Transverse colon (tissue), 4 donors: ENCODE measurements at regions not wholly inside any gene's neighbourhood (a gene's known extent, or its start where the extent isn't known, plus 50 kb on each side); places are given as distances from the start of the nearest gene placed in this dataset.

Source experiments
- DNase-seq: peaks from one replicate; pipeline ENCODE4 v3.0.0-alpha.2; 2019
- H3K27ac ChIP-seq, 4 donors: fragments of 200-600 bp; sonication (generic); 2 replicates each; pipeline ENCODE4 v1.5.1; 2016 to 2018; ENCODE audit warnings: inconsistent platforms in 4 of 4
- H3K27me3 ChIP-seq: fragments of 200-600 bp; sonication (generic); 2 replicates; pipeline ENCODE4 v1.5.1; 2017; ENCODE audit warnings: inconsistent platforms
- H3K36me3 ChIP-seq, 4 donors: fragments of 200-600 bp; sonication (generic); 2 replicates each; pipeline ENCODE4 v1.5.1; 2017 to 2019; ENCODE audit warnings: inconsistent platforms in 4 of 4
- H3K4me1 ChIP-seq, 4 donors: fragments of 200-600 bp; sonication (generic); 2 replicates each; pipeline ENCODE4 v1.5.1; 2017 to 2020; ENCODE audit warnings: inconsistent platforms in 4 of 4
- H3K4me3 ChIP-seq, 4 donors: fragments of 200-600 bp; sonication (generic); 1 replicate in 1 of 4; 2 replicates in 3 of 4; pipeline versions ENCODE4 v1.5.1 to v1.6.1; 2017 to 2019; ENCODE audit warnings: inconsistent platforms in 4 of 4
- H3K9me3 ChIP-seq, 2 donors: fragments of 200-600 bp; sonication (generic); 2 replicates each; pipeline ENCODE4 v1.5.1; 2017 to 2019; ENCODE audit warnings: inconsistent platforms in 2 of 2
- CTCF ChIP-seq, 5 experiments: fragments of 200-600 bp in 3 of 5; fragments of 450-650 bp in 2 of 5; sonication (generic) in 3 of 5; IDR thresholded peaks; 1 replicate in 2 of 5; 2 replicates in 3 of 5; pipeline ENCODE4 v1.5.1; 2016 to 2017; ENCODE audit warnings: antibody characterized with exemption in 5 of 5, inconsistent platforms in 3 of 5, mild to moderate bottlenecking in 2 of 5, moderate library complexity in 1 of 5
- EP300 ChIP-seq: sonication (generic); formaldehyde crosslinking; IDR thresholded peaks from one replicate; pipeline ENCODE4 v1.6.1; 2017; ENCODE audit warnings: antibody characterized with exemption, low read depth
- POLR2A ChIP-seq: fragments of 450-650 bp; IDR thresholded peaks from one replicate; pipeline ENCODE4 v1.6.1; 2016; ENCODE audit warnings: antibody characterized with exemption, mild to moderate bottlenecking, moderate library complexity
- POLR2AphosphoS5 ChIP-seq, 3 donors: sonication (generic); formaldehyde crosslinking; IDR thresholded peaks; one replicate each; pipeline ENCODE4 v1.6.1; 2016; ENCODE audit warnings: antibody characterized with exemption in 3 of 3
- WGBS, 2 donors: methylation state at CpG; one replicate each; pipeline ENCODE4 v1.1.5; 2018; ENCODE audit warnings: low coverage in 1 of 2; 5-methylcytosine and 5-hydroxymethylcytosine counted together
- in situ Hi-C, 4 donors: fragments of 200-750 bp; cut with MboI; loops; one replicate each; pipeline versions ENCODE4 v1.15.0 to v1.15.1; 2017; ENCODE audit warnings: low sequenced_read_pairs in 3 of 4, low pct_ligation_motif_present in 1 of 4, low pct_unique_long_range_greater_than_20kb in 1 of 4
- intact Hi-C: fragments of 100-400 bp; cut with DNase I; formaldehyde crosslinking; loops from one replicate; pipeline ENCODE4 v1.15.1; 2023; ENCODE audit warnings: low total_unique reads

GRCh38 chr2:41087946-41088345, 636.1 kb upstream of the SLC8A1 start:
- no peak for DNase-seq
- H3K4me1 ChIP-seq, result no peaks in the 10 kb centered on the region
- H3K9me3 ChIP-seq, result peaks cover 0 to 2% of the 10 kb centered on the region in 2 donors
- H3K4me3 ChIP-seq, result no peak overlapping the region
- no peak for TF ChIP-seq POLR2AphosphoS5 (IDR thresholded peaks at IDR 0.05)
- no peak for TF ChIP-seq CTCF (IDR thresholded peaks at IDR 0.05)
- no peak for TF ChIP-seq EP300
- no peak for TF ChIP-seq POLR2A
- in situ Hi-C loops (no loop called here), intact Hi-C loops (no loop called here)
- no peak overlapping the region for H3K27ac ChIP-seq
- H3K36me3 ChIP-seq, result no peaks in the 10 kb centered on the region
- no peaks in the 10 kb centered on the region for H3K27me3 ChIP-seq

GRCh38 chr2:41101281-41101680, 649.4 kb upstream of the SLC8A1 start:
- Histone ChIP-seq H3K27me3 (no peaks in the 10 kb centered on the region), H3K4me3 (no peak overlapping the region), H3K27ac (no peak overlapping the region), H3K9me3 (no peaks in the 10 kb centered on the region), H3K4me1 (no peaks in the 10 kb centered on the region), H3K36me3 (no peaks in the 10 kb centered on the region)
- in situ Hi-C loops (no loop called here), intact Hi-C loops (no loop called here)
- TF ChIP-seq POLR2AphosphoS5 (IDR thresholded peaks at IDR 0.05) (no peak), POLR2A (no peak), EP300 (no peak), CTCF (IDR thresholded peaks at IDR 0.05) (no peak)
- no peak for DNase-seq
- 71 to 75% methylated on average over 1 of the region's 1 CpG for WGBS, 2 donors

- H3K9me3 ChIP-seq, result no peaks in the 10 kb centered on the region
- DNase-seq, result no peak
- H3K27ac ChIP-seq, result no peak overlapping the region
- H3K27me3 ChIP-seq, result no peaks in the 10 kb centered on the region
- no peak overlapping the region for H3K4me3 ChIP-seq
- in situ Hi-C loops (no loop called here), intact Hi-C loops (no loop called here)
- H3K4me1 ChIP-seq, result no peaks in the 10 kb centered on the region
- TF ChIP-seq POLR2A (no peak), POLR2AphosphoS5 (IDR thresholded peaks at IDR 0.05) (no peak), CTCF (IDR thresholded peaks at IDR 0.05) (no peak), EP300 (no peak)
- no peaks in the 10 kb centered on the region for H3K36me3 ChIP-seq
- WGBS, 2 donors, result 75 to 85% methylated on average over 1 to 4 of the region's 4 CpGs
Observed at GRCh38 chr2:41109744-41110143, 657.9 kb upstream of the SLC8A1 start.

- H3K36me3 ChIP-seq, result no peaks in the 10 kb centered on the region
- H3K4me3 ChIP-seq, result no peak overlapping the region
- H3K27me3 ChIP-seq, result no peaks in the 10 kb centered on the region
- intact Hi-C loops (no loop called here), in situ Hi-C loops (no loop called here)
- H3K9me3 ChIP-seq, result no peaks in the 10 kb centered on the region
- DNase-seq, result no peak
- TF ChIP-seq EP300, result no peak
- TF ChIP-seq POLR2AphosphoS5 (IDR thresholded peaks at IDR 0.05), result no peak
- TF ChIP-seq POLR2A, result no peak
- TF ChIP-seq CTCF (IDR thresholded peaks at IDR 0.05), result no peak
- H3K27ac ChIP-seq, result no peak overlapping the region
- 76 to 86% methylated on average over 5 of the region's 5 CpGs for whole genome bisulfite sequencing, 2 donors
- no peaks in the 10 kb centered on the region for H3K4me1 ChIP-seq
Observed at GRCh38 chr2:41111836-41112627, 660.1 kb upstream of the SLC8A1 start.
